ENCODE measurements at regions not wholly inside any gene's neighbourhood (a gene's known extent, or its start where the extent isn't known, plus 50 kb on each side); places are given as distances from the start of the nearest gene placed in this dataset.
"Not testable (repeated sequence)": the region's sequence is repeated elsewhere in the genome, so short reads cannot be mapped to it uniquely, and the experiment has no call there.

GRCh38 chr2:89828961-89829631 lies 1137.6 kb downstream of the RPIA start:
- H3K36me3 ChIP-seq (ENCODE audit: control insufficient read depth, insufficient read depth, low read length); H3K27me3 ChIP-seq (ENCODE audit: control insufficient read depth, insufficient read depth, low read length); H3K4me1 ChIP-seq (ENCODE audit: control insufficient read depth, insufficient read depth, low read length); H3K9ac ChIP-seq (ENCODE audit: low read depth, low read length); H3K9me3 ChIP-seq (ENCODE audit: control insufficient read depth, insufficient read depth, low read length); H3K4me3 ChIP-seq (ENCODE audit: low read depth, low read length): not testable (repeated sequence)

GRCh38 chr2:89829828-89830227 lies 1138.4 kb downstream of the RPIA start:
- no peaks in the 10 kb centered on the region for H3K4me1 ChIP-seq (ENCODE audit: control insufficient read depth, insufficient read depth, low read length)
- H3K27me3 ChIP-seq (ENCODE audit: control insufficient read depth, insufficient read depth, low read length) = no peaks in the 10 kb centered on the region
- no peak overlapping the region for H3K9ac ChIP-seq (ENCODE audit: low read depth, low read length)
- no peaks in the 10 kb centered on the region for H3K36me3 ChIP-seq (ENCODE audit: control insufficient read depth, insufficient read depth, low read length)
- H3K9me3 ChIP-seq (ENCODE audit: control insufficient read depth, insufficient read depth, low read length) = no peaks in the 10 kb centered on the region
- H3K4me3 ChIP-seq (ENCODE audit: low read depth, low read length) = no peak overlapping the region

GRCh38 chr2:89830341-89831218 lies 1139.1 kb downstream of the RPIA start:
- not testable (repeated sequence) for H3K27me3 ChIP-seq (ENCODE audit: control insufficient read depth, insufficient read depth, low read length); H3K4me1 ChIP-seq (ENCODE audit: control insufficient read depth, insufficient read depth, low read length); H3K4me3 ChIP-seq (ENCODE audit: low read depth, low read length); H3K9me3 ChIP-seq (ENCODE audit: control insufficient read depth, insufficient read depth, low read length); H3K9ac ChIP-seq (ENCODE audit: low read depth, low read length); H3K36me3 ChIP-seq (ENCODE audit: control insufficient read depth, insufficient read depth, low read length)

- H3K4me3 ChIP-seq (ENCODE audit: low read depth, low read length) = peak overlapping the region; percentile 1
- no peaks in the 10 kb centered on the region for H3K9me3 ChIP-seq (ENCODE audit: control insufficient read depth, insufficient read depth, low read length)
- no peaks in the 10 kb centered on the region for H3K4me1 ChIP-seq (ENCODE audit: control insufficient read depth, insufficient read depth, low read length)
- no peaks in the 10 kb centered on the region for H3K36me3 ChIP-seq (ENCODE audit: control insufficient read depth, insufficient read depth, low read length)
- no peaks in the 10 kb centered on the region for H3K27me3 ChIP-seq (ENCODE audit: control insufficient read depth, insufficient read depth, low read length)
- H3K9ac ChIP-seq (ENCODE audit: low read depth, low read length) = no peak overlapping the region
Measured at GRCh38 chr2:89831641-89832498, 1140.4 kb downstream of the RPIA start.

- H3K4me1 ChIP-seq (ENCODE audit: control insufficient read depth, insufficient read depth, low read length) = no peaks in the 10 kb centered on the region
- no peaks in the 10 kb centered on the region for H3K9me3 ChIP-seq (ENCODE audit: control insufficient read depth, insufficient read depth, low read length)
Measured at GRCh38 chr2:89833116-89833779, 1141.8 kb downstream of the RPIA start.

GRCh38 chr2:89833780-89834117 lies 1142.3 kb downstream of the RPIA start:
- Histone ChIP-seq H3K9me3 (ENCODE audit: control insufficient read depth, insufficient read depth, low read length) (no peaks in the 10 kb centered on the region), H3K36me3 (ENCODE audit: control insufficient read depth, insufficient read depth, low read length) (no peaks in the 10 kb centered on the region), H3K4me3 (ENCODE audit: low read depth, low read length) (no peak overlapping the region), H3K27me3 (ENCODE audit: control insufficient read depth, insufficient read depth, low read length) (no peaks in the 10 kb centered on the region), H3K9ac (ENCODE audit: low read depth, low read length) (no peak overlapping the region), H3K4me1 (ENCODE audit: control insufficient read depth, insufficient read depth, low read length) (no peaks in the 10 kb centered on the region)

More at GRCh38 chr2:89833116-89833779, 1141.8 kb downstream of the RPIA start:
- no peaks in the 10 kb centered on the region for H3K36me3 ChIP-seq (ENCODE audit: control insufficient read depth, insufficient read depth, low read length)
- H3K4me3 ChIP-seq (ENCODE audit: low read depth, low read length) = no peak overlapping the region
- no peaks in the 10 kb centered on the region for H3K27me3 ChIP-seq (ENCODE audit: control insufficient read depth, insufficient read depth, low read length)
- no peak overlapping the region for H3K9ac ChIP-seq (ENCODE audit: low read depth, low read length)

GRCh38 chr2:89834306-89834705 lies 1142.8 kb downstream of the RPIA start:
- H3K9me3 ChIP-seq (ENCODE audit: control insufficient read depth, insufficient read depth, low read length) = no peaks in the 10 kb centered on the region
- H3K27me3 ChIP-seq (ENCODE audit: control insufficient read depth, insufficient read depth, low read length) = no peaks in the 10 kb centered on the region
- H3K4me1 ChIP-seq (ENCODE audit: control insufficient read depth, insufficient read depth, low read length) = no peaks in the 10 kb centered on the region
- no peak overlapping the region for H3K4me3 ChIP-seq (ENCODE audit: low read depth, low read length)
- H3K36me3 ChIP-seq (ENCODE audit: control insufficient read depth, insufficient read depth, low read length) = no peaks in the 10 kb centered on the region
- no peak overlapping the region for H3K9ac ChIP-seq (ENCODE audit: low read depth, low read length)

GRCh38 chr2:89836326-89836725 lies 1144.9 kb downstream of the RPIA start:
- H3K9ac ChIP-seq (ENCODE audit: low read depth, low read length); H3K36me3 ChIP-seq (ENCODE audit: control insufficient read depth, insufficient read depth, low read length); H3K4me1 ChIP-seq (ENCODE audit: control insufficient read depth, insufficient read depth, low read length); H3K27me3 ChIP-seq (ENCODE audit: control insufficient read depth, insufficient read depth, low read length); H3K4me3 ChIP-seq (ENCODE audit: low read depth, low read length): not testable (repeated sequence)
- H3K9me3 ChIP-seq (ENCODE audit: control insufficient read depth, insufficient read depth, low read length) = peaks cover 16% of the 10 kb centered on the region

GRCh38 chr2:89837962-89838625 lies 1146.6 kb downstream of the RPIA start:
- no peaks in the 10 kb centered on the region for H3K27me3 ChIP-seq (ENCODE audit: control insufficient read depth, insufficient read depth, low read length)
- no peak overlapping the region for H3K9ac ChIP-seq (ENCODE audit: low read depth, low read length)
- no peak overlapping the region for H3K4me3 ChIP-seq (ENCODE audit: low read depth, low read length)
- H3K9me3 ChIP-seq (ENCODE audit: control insufficient read depth, insufficient read depth, low read length) = peaks cover 24% of the 10 kb centered on the region
- H3K36me3 ChIP-seq (ENCODE audit: control insufficient read depth, insufficient read depth, low read length) = no peaks in the 10 kb centered on the region
- H3K4me1 ChIP-seq (ENCODE audit: control insufficient read depth, insufficient read depth, low read length) = no peaks in the 10 kb centered on the region

- not testable (repeated sequence) for H3K4me3 ChIP-seq (ENCODE audit: low read depth, low read length); H3K9ac ChIP-seq (ENCODE audit: low read depth, low read length); H3K36me3 ChIP-seq (ENCODE audit: control insufficient read depth, insufficient read depth, low read length); H3K27me3 ChIP-seq (ENCODE audit: control insufficient read depth, insufficient read depth, low read length); H3K4me1 ChIP-seq (ENCODE audit: control insufficient read depth, insufficient read depth, low read length)
- peaks cover 37% of the 10 kb centered on the region for H3K9me3 ChIP-seq (ENCODE audit: control insufficient read depth, insufficient read depth, low read length)
Measured at GRCh38 chr2:89840175-89840574, 1148.7 kb downstream of the RPIA start.

Measured in iPS-15b (cell line).